ENCODE measurements at regions not wholly inside any gene's neighbourhood (a gene's known extent, or its start where the extent isn't known, plus 50 kb on each side); places are given as distances from the start of the nearest gene placed in this dataset.
"Not testable (repeated sequence)": the region's sequence is repeated elsewhere in the genome, so short reads cannot be mapped to it uniquely, and the experiment has no call there.

GRCh38 chr14:25431211-25432076 lies 381.5 kb upstream of the STXBP6 start:
- DNase-seq: no peak

GRCh38 chr14:25430808-25431207 lies 380.9 kb upstream of the STXBP6 start:
- DNase-seq: no peak

- no peak for DNase-seq
Measured at GRCh38 chr14:25412998-25413397, 363.1 kb upstream of the STXBP6 start.

- DNase-seq: no peak
Measured at GRCh38 chr14:25411781-25412757, 362.1 kb upstream of the STXBP6 start.

- DNase-seq: no peak
Measured at GRCh38 chr14:25406818-25407217, 356.9 kb upstream of the STXBP6 start.

- peak in 1 of 2 experiments; percentile 1 for DNase-seq
Measured at GRCh38 chr14:25400607-25401206, 350.8 kb upstream of the STXBP6 start.

- DNase-seq: no peak
Measured at GRCh38 chr14:25396128-25396527, 346.2 kb upstream of the STXBP6 start.

GRCh38 chr14:25394791-25395391 lies 344.9 kb upstream of the STXBP6 start:
- DNase-seq: no peak

GRCh38 chr14:25394356-25394755 lies 344.4 kb upstream of the STXBP6 start:
- DNase-seq: no peak

- no peak for DNase-seq
Measured at GRCh38 chr14:25389948-25390347, 340.0 kb upstream of the STXBP6 start.

- no peak for DNase-seq
Measured at GRCh38 chr14:25381498-25381897, 331.6 kb upstream of the STXBP6 start.

- no peak for DNase-seq
Measured at GRCh38 chr14:25375639-25376038, 325.7 kb upstream of the STXBP6 start.

- DNase-seq: no peak
Measured at GRCh38 chr14:25371068-25371467, 321.1 kb upstream of the STXBP6 start.

- not testable (repeated sequence) for DNase-seq
Measured at GRCh38 chr14:25370057-25370456, 320.1 kb upstream of the STXBP6 start.

- no peak for DNase-seq
Measured at GRCh38 chr14:25358330-25358729, 308.4 kb upstream of the STXBP6 start.

GRCh38 chr14:25351269-25351668 lies 301.3 kb upstream of the STXBP6 start:
- no peak for DNase-seq

- DNase-seq: no peak
Measured at GRCh38 chr14:25350802-25351201, 300.9 kb upstream of the STXBP6 start.

GRCh38 chr14:25350021-25350420 lies 300.1 kb upstream of the STXBP6 start:
- DNase-seq: no peak

- no peak for DNase-seq
Measured at GRCh38 chr14:25349269-25349668, 299.3 kb upstream of the STXBP6 start.

GRCh38 chr14:25340882-25341281 lies 290.9 kb upstream of the STXBP6 start:
- no peak for DNase-seq

GRCh38 chr14:25322784-25323183 lies 272.8 kb upstream of the STXBP6 start:
- no peak for DNase-seq

- not testable (repeated sequence) for DNase-seq
Measured at GRCh38 chr14:25316007-25316406, 266.1 kb upstream of the STXBP6 start.

- DNase-seq: no peak
Measured at GRCh38 chr14:25308244-25308643, 258.3 kb upstream of the STXBP6 start.

All from stimulated activated CD4-positive, alpha-beta T cell treated with anti-CD3 and anti-CD28 coated beads, Interleukin-4, amount 100 ng/mL, for 4 hours (primary cell).